Erythroblast (primary cell): ENCODE measurements at regions not wholly inside any gene's neighbourhood (a gene's known extent, or its start where the extent isn't known, plus 50 kb on each side); places are given as distances from the start of the nearest gene placed in this dataset.

Experiments used
- GATA1 ChIP-seq: IDR thresholded peaks from 2 replicates; pipeline ENCODE4 v1.6.1; 2011; ENCODE audit warnings: low read depth, mild to moderate bottlenecking, control low read depth, low read length, moderate library complexity
- POLR2A ChIP-seq: IDR thresholded peaks from 2 replicates; pipeline ENCODE4 v1.6.1; 2011; ENCODE audit warnings: mild to moderate bottlenecking, low read length

GRCh38 chr5:175195698-175196656, 248.0 kb downstream of the DRD1 start:
- TF ChIP-seq POLR2A: no peak
- TF ChIP-seq GATA1: no peak
